ENCODE measurements at regions not wholly inside any gene's neighbourhood (a gene's known extent, or its start where the extent isn't known, plus 50 kb on each side); places are given as distances from the start of the nearest gene placed in this dataset.
"Not testable (repeated sequence)": the region's sequence is repeated elsewhere in the genome, so short reads cannot be mapped to it uniquely, and the experiment has no call there.

GRCh38 chr3:181486141-181486885, 225.4 kb upstream of the SOX2 start:
- TF ChIP-seq, protein P1, sequence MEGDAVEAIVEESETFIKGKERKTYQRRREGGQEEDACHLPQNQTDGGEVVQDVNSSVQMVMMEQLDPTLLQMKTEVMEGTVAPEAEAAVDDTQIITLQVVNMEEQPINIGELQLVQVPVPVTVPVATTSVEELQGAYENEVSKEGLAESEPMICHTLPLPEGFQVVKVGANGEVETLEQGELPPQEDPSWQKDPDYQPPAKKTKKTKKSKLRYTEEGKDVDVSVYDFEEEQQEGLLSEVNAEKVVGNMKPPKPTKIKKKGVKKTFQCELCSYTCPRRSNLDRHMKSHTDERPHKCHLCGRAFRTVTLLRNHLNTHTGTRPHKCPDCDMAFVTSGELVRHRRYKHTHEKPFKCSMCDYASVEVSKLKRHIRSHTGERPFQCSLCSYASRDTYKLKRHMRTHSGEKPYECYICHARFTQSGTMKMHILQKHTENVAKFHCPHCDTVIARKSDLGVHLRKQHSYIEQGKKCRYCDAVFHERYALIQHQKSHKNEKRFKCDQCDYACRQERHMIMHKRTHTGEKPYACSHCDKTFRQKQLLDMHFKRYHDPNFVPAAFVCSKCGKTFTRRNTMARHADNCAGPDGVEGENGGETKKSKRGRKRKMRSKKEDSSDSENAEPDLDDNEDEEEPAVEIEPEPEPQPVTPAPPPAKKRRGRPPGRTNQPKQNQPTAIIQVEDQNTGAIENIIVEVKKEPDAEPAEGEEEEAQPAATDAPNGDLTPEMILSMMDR (IDR thresholded peaks at IDR 0.05; ENCODE audit: low read depth, low read length), result no peak
- no peak for TF ChIP-seq EZH2phosphoT487 (IDR thresholded peaks at IDR 0.05; ENCODE audit: low read depth)
- H3K4me2 ChIP-seq (ENCODE audit: low read length), result no peak overlapping the region
- H3K9ac ChIP-seq (ENCODE audit: low read length), result no peak overlapping the region
- H2AFZ ChIP-seq (ENCODE audit: low read depth, low read length), result no peak overlapping the region
- H3K4me1 ChIP-seq (ENCODE audit: low read length), result no peaks in the 10 kb centered on the region
- H3K36me3 ChIP-seq (replicated peaks; ENCODE audit: low read depth, low read length), result no peaks in the 10 kb centered on the region
- H3K27ac ChIP-seq (ENCODE audit: low read length), result no peak overlapping the region
- no peaks in the 10 kb centered on the region for H4K20me1 ChIP-seq (ENCODE audit: insufficient read depth, low read length)
- peaks cover 25% of the 10 kb centered on the region; the same call in 1 of the 2 replicates for H3K9me3 ChIP-seq (ENCODE audit: insufficient read depth, low read length)
- no peaks in the 10 kb centered on the region for H3K27me3 ChIP-seq (ENCODE audit: low read depth, low read length)
- H3K79me2 ChIP-seq (ENCODE audit: low read length), result no peaks in the 10 kb centered on the region
- H3K4me3 ChIP-seq (ENCODE audit: low read length), result no peak overlapping the region

GRCh38 chr3:181484026-181484425, 227.7 kb upstream of the SOX2 start:
- Histone ChIP-seq H3K27ac (ENCODE audit: low read length) (no peak overlapping the region), H2AFZ (ENCODE audit: low read depth, low read length) (no peak overlapping the region), H3K4me3 (ENCODE audit: low read length) (no peak overlapping the region), H3K4me2 (ENCODE audit: low read length) (no peak overlapping the region), H3K4me1 (ENCODE audit: low read length) (no peaks in the 10 kb centered on the region), H3K79me2 (ENCODE audit: low read length) (no peaks in the 10 kb centered on the region), H3K9ac (ENCODE audit: low read length) (no peak overlapping the region), H3K9me3 (ENCODE audit: insufficient read depth, low read length) (peaks cover 25% of the 10 kb centered on the region; the same call in 1 of the 2 replicates), H4K20me1 (ENCODE audit: insufficient read depth, low read length) (no peaks in the 10 kb centered on the region), H3K36me3 (replicated peaks; ENCODE audit: low read depth, low read length) (no peaks in the 10 kb centered on the region), H3K27me3 (ENCODE audit: low read depth, low read length) (no peaks in the 10 kb centered on the region)
- TF ChIP-seq EZH2phosphoT487 (IDR thresholded peaks at IDR 0.05; ENCODE audit: low read depth), result no peak
- TF ChIP-seq, protein P1 (IDR thresholded peaks at IDR 0.05; ENCODE audit: low read depth, low read length), result no peak

- not testable (repeated sequence) for H3K9me3 ChIP-seq (ENCODE audit: insufficient read depth, low read length); H3K79me2 ChIP-seq (ENCODE audit: low read length)
Measured at GRCh38 chr3:181475146-181475545, 236.6 kb upstream of the SOX2 start.

GRCh38 chr3:181470349-181470748, 241.4 kb upstream of the SOX2 start:
- no peaks in the 10 kb centered on the region for H4K20me1 ChIP-seq (ENCODE audit: insufficient read depth, low read length)
- H3K27ac ChIP-seq (ENCODE audit: low read length), result no peak overlapping the region
- H3K9ac ChIP-seq (ENCODE audit: low read length), result no peak overlapping the region
- no peak overlapping the region for H3K4me3 ChIP-seq (ENCODE audit: low read length)
- H3K4me1 ChIP-seq (ENCODE audit: low read length), result no peaks in the 10 kb centered on the region
- H3K36me3 ChIP-seq (replicated peaks; ENCODE audit: low read depth, low read length), result no peaks in the 10 kb centered on the region
- no peaks in the 10 kb centered on the region for H3K27me3 ChIP-seq (ENCODE audit: low read depth, low read length)
- H3K9me3 ChIP-seq (ENCODE audit: insufficient read depth, low read length), result no peaks in the 10 kb centered on the region
- H2AFZ ChIP-seq (ENCODE audit: low read depth, low read length), result no peak overlapping the region
- H3K79me2 ChIP-seq (ENCODE audit: low read length), result no peaks in the 10 kb centered on the region
- no peak overlapping the region for H3K4me2 ChIP-seq (ENCODE audit: low read length)
- TF ChIP-seq, protein P1 (IDR thresholded peaks at IDR 0.05; ENCODE audit: low read depth, low read length), result no peak
- no peak for TF ChIP-seq EZH2phosphoT487 (IDR thresholded peaks at IDR 0.05; ENCODE audit: low read depth)

More at GRCh38 chr3:181475146-181475545, 236.6 kb upstream of the SOX2 start:
- H3K27ac ChIP-seq (ENCODE audit: low read length); H3K4me3 ChIP-seq (ENCODE audit: low read length); H3K36me3 ChIP-seq (replicated peaks; ENCODE audit: low read depth, low read length); H3K4me1 ChIP-seq (ENCODE audit: low read length); H3K9ac ChIP-seq (ENCODE audit: low read length); H3K27me3 ChIP-seq (ENCODE audit: low read depth, low read length); H2AFZ ChIP-seq (ENCODE audit: low read depth, low read length); H4K20me1 ChIP-seq (ENCODE audit: insufficient read depth, low read length); H3K4me2 ChIP-seq (ENCODE audit: low read length): not testable (repeated sequence)

Data from OCI-LY3 (cell line).